ENCODE measurements at regions not wholly inside any gene's neighbourhood (a gene's known extent, or its start where the extent isn't known, plus 50 kb on each side); places are given as distances from the start of the nearest gene placed in this dataset.

- Histone ChIP-seq H3K36me3 (no peaks in the 10 kb centered on the region), H3K9me3 (no peaks in the 10 kb centered on the region), H3K27ac (no peak overlapping the region), H3K27me3 (no peaks in the 10 kb centered on the region), H3K4me3 (no peak overlapping the region), H3K4me1 (no peaks in the 10 kb centered on the region)
- in situ Hi-C loops (cut with MboI; ENCODE audit: low sequenced_read_pairs in 4 of 4) = no loop called here
- intact Hi-C loops (cut with DNase I; ENCODE audit: low total_unique reads) = no loop called here
- TF ChIP-seq CTCF (IDR thresholded peaks at IDR 0.05 in 4 of 5, conservative IDR thresholded peaks at IDR 0.05 in 1 of 5) = no peak
- ATAC-seq = no peak
- DNase-seq = no peak
These were observed 133.9 kb upstream of the NUPR2 start for GRCh38 chr7:56250135-56250534.

- no peak for ATAC-seq
- intact Hi-C loops (cut with DNase I; ENCODE audit: low total_unique reads) = no loop called here
- H3K9me3 ChIP-seq = no peaks in the 10 kb centered on the region
- H3K36me3 ChIP-seq = no peaks in the 10 kb centered on the region
- TF ChIP-seq POLR2A (IDR thresholded peaks at IDR 0.05) (no peak), CTCF (IDR thresholded peaks at IDR 0.05 in 4 of 5, conservative IDR thresholded peaks at IDR 0.05 in 1 of 5) (no peak)
- no peaks in the 10 kb centered on the region for H3K27me3 ChIP-seq
- H3K4me3 ChIP-seq = no peak overlapping the region
- H3K4me1 ChIP-seq = no peaks in the 10 kb centered on the region
- in situ Hi-C loops (cut with MboI; ENCODE audit: low sequenced_read_pairs in 4 of 4) = no loop called here
- DNase-seq = no peak
- H3K27ac ChIP-seq = no peak overlapping the region
These were observed 113.4 kb upstream of the NUPR2 start for GRCh38 chr7:56229631-56230030.

- Histone ChIP-seq H3K4me1 (no peaks in the 10 kb centered on the region), H3K27me3 (no peaks in the 10 kb centered on the region), H3K4me3 (no peak overlapping the region), H3K36me3 (no peaks in the 10 kb centered on the region), H3K27ac (no peak overlapping the region), H3K9me3 (no peaks in the 10 kb centered on the region)
- TF ChIP-seq POLR2A (IDR thresholded peaks at IDR 0.05) (no peak), CTCF (IDR thresholded peaks at IDR 0.05 in 4 of 5, conservative IDR thresholded peaks at IDR 0.05 in 1 of 5) (no peak)
- DNase-seq = no peak
- in situ Hi-C loops (cut with MboI; ENCODE audit: low sequenced_read_pairs in 4 of 4) = no loop called here
- intact Hi-C loops (cut with DNase I; ENCODE audit: low total_unique reads) = no loop called here
- no peak for ATAC-seq
These were observed 106.6 kb upstream of the NUPR2 start for GRCh38 chr7:56222866-56223265.

GRCh38 chr7:56219017-56219416 is 102.8 kb upstream of the NUPR2 start:
- Histone ChIP-seq H3K4me1 (no peaks in the 10 kb centered on the region), H3K27me3 (no peaks in the 10 kb centered on the region), H3K9me3 (no peaks in the 10 kb centered on the region), H3K27ac (no peak overlapping the region), H3K4me3 (no peak overlapping the region), H3K36me3 (no peaks in the 10 kb centered on the region)
- in situ Hi-C loops (cut with MboI; ENCODE audit: low sequenced_read_pairs in 4 of 4) (no loop called here), intact Hi-C loops (cut with DNase I; ENCODE audit: low total_unique reads) (no loop called here)
- TF ChIP-seq POLR2A (IDR thresholded peaks at IDR 0.05) = no peak
- no peak for TF ChIP-seq CTCF (IDR thresholded peaks at IDR 0.05 in 4 of 5, conservative IDR thresholded peaks at IDR 0.05 in 1 of 5)
- DNase-seq (no peak), ATAC-seq (no peak)

GRCh38 chr7:56218510-56218909 is 102.3 kb upstream of the NUPR2 start:
- Histone ChIP-seq H3K27ac (no peak overlapping the region), H3K36me3 (no peaks in the 10 kb centered on the region), H3K4me1 (no peaks in the 10 kb centered on the region), H3K27me3 (no peaks in the 10 kb centered on the region), H3K4me3 (no peak overlapping the region), H3K9me3 (no peaks in the 10 kb centered on the region)
- intact Hi-C loops (cut with DNase I; ENCODE audit: low total_unique reads) = no loop called here
- DNase-seq = no peak
- TF ChIP-seq POLR2A (IDR thresholded peaks at IDR 0.05) (no peak), CTCF (IDR thresholded peaks at IDR 0.05 in 4 of 5, conservative IDR thresholded peaks at IDR 0.05 in 1 of 5) (no peak)
- in situ Hi-C loops (cut with MboI; ENCODE audit: low sequenced_read_pairs in 4 of 4) = no loop called here
- no peak for ATAC-seq
